Middle frontal gyrus (tissue), 1 donor: ENCODE measurements at regions not wholly inside any gene's neighbourhood (a gene's known extent, or its start where the extent isn't known, plus 50 kb on each side); places are given as distances from the start of the nearest gene placed in this dataset.

Experiments used
- DNase-seq: peaks from one replicate; pipeline ENCODE4 v3.0.0-alpha.2; 2015; ENCODE audit warnings: low spot score; ENCODE audit errors: extremely low spot score

DNA sequence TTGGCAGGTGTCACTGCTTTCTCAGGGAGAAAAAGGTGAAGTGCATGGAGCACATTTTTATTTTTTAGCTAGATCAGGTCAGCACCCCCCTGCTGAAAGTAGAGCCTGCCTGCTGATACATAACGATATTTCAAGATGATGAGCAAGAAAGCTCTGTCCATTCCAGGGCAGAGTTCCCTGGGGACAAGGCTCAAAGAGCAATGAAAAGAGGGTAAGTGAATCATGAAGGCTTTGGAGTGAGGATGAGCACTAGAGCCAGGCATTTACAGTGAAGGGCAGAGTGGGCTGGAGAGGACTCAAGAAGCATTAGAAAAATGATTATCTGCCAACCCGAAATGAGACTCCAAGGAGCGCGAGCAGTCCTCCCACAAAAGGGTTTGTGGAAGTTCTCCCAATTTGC lies 345.7 kb downstream of the TLE4 start:
- DNase-seq, result no peak

DNA sequence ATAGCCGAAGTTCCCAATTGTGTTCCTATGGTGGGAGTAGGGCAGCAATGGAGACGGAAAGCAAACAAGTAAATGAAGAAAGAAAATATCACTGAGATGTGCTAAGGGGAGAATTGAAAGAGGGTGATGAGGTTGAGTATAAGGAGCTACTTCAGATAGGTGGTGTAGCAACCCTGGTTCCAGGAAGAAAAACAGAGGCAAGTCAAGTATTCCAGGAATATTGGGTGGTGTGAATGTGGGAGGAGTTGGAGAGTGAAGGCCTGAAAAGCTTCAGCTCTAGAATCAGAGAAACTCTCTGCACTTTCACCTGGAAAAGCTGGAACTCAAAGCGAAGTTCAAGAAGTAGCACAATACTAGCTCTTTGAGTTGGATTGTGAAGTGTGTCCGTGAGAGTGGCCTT lies 342.1 kb downstream of the TLE4 start:
- no peak for DNase-seq

DNA sequence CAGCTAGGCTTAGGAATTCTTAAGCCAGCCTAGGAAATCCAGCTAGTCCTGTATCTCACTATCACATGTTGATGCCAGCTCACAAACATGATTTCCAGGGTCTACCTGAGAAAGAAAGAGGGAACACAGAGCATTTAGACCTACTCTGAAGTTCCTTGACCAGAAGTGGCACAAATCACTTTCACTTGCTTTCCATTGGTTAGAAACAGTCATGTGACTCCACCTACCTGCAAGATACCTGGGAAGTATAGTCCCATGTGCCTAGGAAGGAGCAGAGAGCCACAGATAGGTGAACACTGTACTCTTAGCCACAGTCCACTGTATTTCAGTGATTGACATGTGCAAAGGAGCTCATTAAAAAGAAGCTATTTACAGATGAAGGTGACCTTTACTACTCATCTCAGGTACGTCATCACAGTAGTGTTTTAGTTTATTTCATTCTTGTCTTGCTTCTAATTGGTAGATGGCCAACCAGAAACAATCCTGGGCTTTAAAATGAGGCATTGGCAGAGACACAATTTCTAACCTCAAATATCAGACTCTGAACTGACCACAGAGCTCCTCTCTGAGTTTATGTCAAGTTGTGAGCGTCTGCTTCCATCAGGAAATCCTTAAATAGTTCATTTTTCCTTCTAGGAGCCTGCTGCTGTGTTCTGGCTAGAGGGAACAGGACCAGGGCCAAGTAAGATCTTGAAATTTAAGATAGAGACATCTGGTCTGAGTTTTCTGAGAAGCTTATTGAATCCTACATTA lies 340.7 kb downstream of the TLE4 start:
- no peak for DNase-seq

DNA sequence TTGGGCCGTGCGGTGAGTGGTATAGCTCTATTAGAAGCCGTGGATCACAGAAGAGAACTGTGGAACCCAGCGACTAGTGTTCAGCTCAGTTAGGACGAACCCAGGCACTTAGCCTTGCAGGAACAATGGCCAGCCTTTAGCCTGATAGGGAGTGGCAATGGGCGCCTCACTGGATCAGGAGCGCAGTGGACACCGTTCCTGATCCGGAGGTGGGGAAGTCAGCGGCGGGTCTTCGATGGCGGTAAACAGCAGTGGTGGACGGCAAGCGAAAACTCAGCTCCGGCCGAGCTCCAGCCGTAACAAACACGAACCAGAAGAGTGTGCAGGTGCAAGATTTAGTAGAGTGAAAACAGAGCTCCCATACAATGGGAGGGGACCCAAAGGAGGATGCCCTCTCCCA lies 340.0 kb downstream of the TLE4 start:
- DNase-seq, result no peak

DNA sequence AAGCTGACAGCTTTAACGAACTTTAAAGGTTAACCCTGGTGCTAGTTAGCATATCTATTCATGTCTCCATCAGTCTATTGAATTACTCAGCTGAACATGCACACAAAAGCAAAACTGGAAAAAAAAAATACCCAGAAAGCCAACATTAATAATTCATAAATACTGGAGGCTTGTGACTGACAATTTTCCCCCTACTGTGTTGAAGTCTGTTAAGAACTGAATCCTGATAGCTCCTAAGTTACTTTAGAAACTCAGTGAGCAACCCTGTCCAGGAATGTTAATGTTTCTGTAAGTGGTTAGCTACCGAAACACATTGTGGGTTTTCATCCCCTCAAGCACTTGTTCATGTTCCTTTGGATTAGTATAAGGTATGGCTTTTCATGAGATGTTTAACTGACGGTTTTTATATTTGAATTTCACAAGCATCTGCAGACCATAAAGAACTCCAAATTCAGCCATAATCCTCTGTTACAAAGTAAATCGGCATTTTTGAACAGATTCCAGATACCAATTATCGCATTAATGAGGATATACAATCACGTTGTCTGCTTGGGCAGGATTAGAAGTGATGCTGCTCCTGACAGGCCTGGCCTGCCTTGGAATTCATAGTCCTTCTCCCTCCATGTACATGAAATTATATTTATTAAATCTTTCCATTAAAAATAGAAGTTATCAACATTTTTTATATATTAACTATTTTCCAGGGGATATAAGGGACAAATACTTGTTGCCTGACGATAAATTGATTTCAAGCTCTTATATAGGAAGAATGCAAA lies 331.2 kb downstream of the TLE4 start:
- DNase-seq, result no peak

DNA sequence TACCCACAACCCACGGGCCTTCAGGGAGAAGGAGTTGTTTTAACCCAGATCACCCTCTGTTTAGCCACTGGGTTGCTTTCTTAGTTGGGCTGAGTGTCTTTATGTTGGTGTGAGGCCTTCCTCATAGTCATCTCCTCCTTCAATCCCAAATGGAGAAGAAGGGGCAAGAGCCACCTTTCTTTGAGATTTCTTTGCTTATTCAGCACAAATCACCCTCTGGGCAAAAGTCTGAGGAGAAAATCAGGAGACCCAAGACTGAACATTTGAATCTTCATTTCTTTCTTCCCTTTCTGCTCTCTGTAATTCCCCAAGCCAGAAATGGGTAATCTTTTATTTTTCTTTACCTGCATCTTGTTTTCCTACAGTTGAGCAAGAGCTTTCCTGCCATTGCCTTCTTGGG lies 329.0 kb downstream of the TLE4 start:
- no peak for DNase-seq

DNA sequence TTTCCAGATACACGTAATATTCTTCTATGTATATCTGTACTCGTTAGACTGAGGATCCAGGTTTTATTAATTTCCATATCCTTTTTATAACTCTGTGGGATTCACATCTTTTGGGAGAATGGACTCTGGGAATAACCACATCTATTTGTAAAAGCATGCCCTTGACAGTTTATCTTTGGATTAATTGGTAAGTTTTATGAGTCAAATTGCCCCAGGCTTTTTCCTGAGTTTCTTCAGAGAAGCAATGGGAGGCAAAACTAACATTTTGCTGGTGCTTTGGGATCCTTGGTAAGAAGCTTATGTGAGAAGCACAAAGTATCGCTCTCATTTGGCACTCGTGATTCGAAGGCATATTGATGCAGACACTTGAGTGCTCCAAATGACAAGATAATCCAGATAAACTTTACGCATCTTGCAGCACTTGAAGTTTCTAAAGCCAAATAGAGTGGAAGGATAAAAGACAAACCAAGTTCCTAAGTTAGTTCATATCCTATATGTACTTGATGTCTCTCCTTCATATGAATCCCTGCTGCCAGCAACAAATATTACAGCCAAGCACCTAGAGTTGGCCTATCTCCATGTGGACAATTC lies 324.7 kb downstream of the TLE4 start:
- no peak for DNase-seq

DNA sequence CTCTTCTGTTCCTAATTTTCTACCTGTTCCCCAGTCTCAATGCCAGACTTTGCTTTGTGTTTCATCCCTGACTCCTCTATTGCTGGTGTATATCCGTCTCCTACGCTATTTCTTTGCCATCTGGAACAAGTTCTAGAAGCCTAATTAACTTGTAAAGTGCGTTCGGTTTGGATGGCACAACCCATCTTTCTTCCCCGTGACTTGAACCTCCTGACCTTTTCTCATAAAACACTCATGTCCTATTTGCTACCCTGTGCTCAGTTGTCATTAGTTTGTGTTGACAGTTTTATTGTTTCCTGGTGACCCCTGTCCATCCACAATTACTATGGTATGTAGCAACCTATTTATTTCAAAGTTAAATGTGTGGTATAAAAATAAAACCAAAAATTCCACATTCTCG lies 323.5 kb downstream of the TLE4 start:
- no peak for DNase-seq

DNA sequence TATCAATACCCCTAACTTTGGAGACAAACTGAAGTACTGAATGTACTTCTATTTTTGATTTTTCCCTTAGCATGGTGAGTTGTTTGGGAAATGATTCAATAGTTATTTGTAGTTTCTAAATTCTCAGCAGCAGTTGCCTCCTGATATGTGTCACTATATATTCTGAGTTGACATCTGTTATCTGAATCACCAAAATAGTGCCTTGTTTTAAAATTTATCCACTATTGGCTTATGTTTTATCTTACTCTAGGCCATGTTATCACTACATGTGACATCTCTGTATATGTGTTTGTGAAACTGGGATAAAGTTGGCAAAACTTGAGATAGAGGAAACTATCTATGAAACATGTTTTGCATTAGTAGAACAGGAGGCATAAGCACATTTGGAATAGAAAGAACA lies 317.6 kb downstream of the TLE4 start:
- DNase-seq, result peak; percentile 13

DNA sequence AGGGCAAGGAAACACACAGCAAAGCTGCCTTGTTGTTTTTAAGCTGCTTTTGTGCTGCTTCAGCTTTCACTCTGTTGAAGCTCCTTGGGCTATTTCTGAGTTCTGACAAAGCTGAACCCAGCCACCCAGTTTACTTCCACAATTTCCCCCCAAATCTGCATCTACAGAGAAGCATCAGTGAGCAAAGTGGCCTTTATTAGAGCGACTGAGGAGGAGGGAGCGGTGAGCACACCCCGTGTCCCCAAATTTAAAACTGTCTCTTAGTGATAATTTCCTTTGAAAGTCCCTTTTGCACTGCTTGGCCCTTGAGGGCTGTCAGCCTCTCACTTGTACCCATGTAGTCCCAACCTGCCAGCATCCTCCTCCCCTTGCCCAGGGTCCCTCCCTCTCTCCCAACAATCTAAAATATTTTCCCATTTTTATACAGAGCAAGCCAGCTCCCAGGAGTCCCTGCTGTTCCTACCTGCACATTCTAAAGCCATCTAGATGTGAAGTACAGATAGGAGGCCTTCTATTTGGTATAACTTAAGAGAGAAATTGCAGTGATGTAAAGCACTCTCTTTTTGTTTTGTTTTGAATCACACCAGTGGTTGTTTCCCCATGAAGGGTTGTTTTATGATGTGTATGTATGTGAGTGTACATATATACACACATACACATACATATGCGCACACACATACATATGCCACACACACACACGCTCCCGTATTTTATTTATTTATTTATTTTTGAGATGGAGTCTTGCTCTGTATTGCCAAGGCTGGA lies 313.5 kb downstream of the TLE4 start:
- no peak for DNase-seq

DNA sequence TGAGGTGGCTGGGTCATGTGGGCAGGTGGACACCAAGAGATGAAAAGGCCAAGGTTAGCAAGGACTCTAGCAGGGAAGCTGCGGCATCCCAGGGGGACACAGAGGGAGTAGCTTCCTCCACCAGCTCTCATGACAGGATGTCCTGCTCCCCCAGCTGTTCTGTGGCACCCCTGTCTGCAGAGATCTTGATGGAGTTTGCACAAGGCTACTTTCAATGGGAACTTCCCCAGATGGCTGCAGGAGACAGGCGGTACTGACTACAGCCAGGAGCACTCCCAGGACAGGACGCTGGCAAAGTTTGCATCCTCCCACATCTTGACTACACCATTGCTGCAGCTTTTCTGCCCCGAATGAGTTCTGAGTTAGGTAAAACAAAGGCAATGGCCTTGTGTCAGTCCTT lies 312.8 kb downstream of the TLE4 start:
- no peak for DNase-seq

DNA sequence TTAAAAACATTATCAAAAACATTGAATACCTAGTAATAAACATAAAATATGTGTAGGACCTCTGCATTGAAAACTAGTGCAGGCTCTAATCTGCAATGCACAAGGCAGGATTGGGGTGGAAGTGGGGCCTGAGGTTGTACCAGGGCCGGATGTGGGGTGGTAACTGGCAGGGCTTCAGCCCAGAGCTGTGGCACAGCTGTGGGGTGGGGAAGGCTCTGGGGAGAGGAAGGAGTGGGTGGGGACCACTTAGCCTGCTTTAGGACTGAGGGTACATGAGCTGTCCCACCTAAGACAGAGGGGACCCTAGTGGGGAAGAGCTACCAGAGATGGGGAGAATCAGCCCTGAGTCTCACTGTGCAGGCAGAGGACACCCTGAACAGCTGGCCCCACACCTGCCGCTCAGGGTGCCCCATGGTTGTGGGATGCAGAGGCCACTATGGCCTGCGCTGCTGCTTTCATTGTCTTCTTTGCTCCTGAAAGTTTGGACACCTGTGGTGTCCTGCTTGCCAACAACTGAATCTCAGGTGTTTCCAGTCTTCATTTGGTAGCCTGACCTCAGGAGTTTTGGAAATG lies 311.4 kb downstream of the TLE4 start:
- no peak for DNase-seq

DNA sequence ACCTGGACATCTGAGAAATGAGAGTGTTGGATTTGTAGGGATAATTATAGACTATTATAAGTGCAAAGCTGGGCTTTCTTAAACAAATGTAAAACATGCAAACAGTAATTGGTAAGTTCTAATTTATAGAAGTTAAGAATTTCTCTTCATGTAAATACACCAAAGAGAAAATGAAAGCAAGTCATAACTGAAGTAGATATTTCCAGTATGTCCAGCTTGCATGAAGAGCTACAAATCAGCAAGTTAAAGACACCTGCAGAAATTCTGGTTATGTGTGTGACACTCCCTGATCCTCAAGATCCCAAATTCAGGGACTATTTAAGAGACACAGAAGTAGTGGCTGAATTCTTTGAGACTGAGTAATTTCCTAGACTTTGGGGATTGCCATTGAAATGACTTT lies 308.9 kb downstream of the TLE4 start:
- no peak for DNase-seq

DNA sequence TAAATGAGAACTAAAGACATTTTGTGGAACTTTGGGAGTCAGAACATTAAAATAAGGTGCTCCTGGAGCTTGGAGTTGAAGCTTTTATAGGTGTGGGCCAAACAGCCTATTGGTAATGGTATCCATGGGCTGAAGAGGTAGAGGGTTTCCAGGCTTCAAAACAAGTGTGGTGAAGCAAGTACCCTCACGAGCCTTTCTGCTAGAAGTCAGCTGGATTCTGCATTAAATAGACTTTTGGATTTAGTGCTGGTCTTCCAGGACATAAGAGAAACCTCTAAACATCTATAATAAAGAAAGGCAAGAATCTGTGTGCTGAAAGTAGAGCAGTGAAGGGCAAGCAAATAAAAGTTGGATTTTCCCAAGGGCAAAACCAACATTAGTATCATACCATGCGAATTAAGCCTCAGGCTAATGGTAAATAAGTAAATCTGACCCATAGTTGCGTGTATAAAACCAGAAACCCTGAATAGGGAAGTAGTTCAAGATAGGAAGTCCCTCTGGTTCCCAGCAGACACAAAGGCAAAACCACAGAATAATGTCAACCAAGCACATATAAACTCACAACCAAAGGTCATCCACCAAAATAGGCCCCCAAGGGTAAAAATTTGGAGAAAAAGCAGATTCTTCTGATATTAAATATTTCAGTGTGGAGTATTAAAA lies 306.3 kb downstream of the TLE4 start:
- DNase-seq, result no peak

DNA sequence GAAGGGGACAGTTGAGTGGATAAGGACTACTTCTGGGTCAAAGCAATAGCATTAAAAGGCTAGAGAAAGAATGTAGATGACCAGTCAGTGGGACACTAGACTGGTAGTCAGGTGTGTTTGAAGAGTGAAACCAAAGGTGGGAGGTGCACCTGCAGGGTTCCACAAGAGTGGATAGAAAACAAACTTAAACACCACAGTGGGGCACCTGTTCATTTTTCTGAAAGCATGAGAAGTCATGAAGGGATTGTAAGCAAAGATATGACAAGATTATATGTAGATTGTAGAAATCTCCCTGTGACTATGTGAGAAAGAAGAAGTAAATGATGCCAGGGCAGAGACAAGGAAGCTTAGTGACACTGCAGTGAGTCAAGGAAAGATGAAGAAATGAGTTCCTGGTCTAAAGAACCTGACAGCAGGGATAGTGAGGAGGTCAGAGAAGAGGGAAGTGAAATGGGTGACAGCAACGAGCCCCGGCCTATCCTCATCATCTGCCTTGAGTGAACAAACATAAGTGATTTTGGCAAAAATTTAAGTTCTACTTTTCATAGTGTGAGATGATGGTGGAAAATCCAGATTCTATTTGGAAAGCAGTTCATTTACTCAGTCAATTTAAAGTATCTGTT lies 296.9 kb downstream of the TLE4 start:
- DNase-seq, result no peak

DNA sequence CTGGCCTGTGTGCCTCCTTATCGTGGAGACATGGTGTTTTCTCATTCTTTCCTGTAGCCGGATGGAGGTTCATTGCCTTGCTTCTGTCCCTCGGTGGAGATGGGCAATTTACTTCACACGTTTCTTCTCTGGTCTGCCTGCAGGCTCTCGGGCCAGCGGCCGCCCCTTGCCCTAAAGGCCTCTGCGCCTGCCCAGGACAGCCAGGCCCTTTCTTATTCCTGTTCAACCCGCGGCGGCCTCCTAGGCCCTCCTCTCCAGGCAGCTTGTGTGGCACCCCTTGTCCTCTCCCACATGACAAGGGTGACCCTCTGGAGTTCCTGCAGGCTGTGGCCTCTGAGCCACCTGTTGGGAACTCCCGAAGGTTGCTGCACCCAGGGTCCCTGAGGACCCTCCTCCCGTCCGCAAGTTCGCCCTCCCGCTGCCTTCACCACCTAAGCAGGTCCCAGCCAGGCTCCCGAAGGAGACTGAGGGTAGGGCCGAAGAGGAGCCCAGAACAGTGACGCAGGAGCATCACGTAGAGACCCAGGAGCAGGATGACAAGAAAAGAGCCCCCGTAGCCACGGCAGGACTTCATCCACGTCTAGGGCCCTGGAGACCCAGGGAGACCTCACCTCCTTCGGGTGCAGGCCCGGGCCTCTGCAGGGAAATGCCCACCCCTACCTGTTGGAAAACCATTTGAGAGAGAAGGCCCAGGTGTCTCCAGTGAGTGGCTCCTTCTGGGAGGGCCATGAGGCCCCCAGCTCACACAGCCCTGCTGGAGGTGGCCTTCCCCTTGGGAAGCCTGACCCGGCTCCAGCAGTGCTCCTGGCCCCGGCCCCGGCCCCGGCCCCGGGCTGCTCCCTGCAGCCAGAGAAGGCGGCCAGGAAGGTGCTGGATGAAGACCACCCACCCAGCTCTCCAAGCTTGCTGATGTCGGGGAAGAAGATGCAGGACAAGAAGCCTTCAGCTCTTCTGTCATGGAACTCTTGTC lies 291.4 kb downstream of the TLE4 start:
- DNase-seq, result no peak

DNA sequence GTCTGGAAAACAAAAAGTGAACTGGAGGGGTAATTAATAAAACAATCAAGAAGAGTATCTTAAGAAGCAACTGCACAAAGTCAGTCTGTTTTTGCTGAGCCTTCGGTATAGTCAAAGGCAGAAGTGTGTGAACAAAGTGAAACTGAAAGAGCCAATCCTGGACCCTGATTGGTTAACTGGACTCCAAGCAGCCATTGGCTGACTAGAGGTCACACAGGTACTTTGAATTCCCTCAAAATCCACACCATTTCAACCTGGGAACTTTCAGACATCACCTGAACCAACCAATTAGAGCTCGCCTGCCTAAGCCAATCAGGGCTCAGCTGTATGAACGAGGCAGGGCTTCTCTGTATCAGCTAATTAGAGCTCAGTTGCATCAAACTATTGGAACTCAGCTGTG lies 286.7 kb downstream of the TLE4 start:
- DNase-seq, result no peak

DNA sequence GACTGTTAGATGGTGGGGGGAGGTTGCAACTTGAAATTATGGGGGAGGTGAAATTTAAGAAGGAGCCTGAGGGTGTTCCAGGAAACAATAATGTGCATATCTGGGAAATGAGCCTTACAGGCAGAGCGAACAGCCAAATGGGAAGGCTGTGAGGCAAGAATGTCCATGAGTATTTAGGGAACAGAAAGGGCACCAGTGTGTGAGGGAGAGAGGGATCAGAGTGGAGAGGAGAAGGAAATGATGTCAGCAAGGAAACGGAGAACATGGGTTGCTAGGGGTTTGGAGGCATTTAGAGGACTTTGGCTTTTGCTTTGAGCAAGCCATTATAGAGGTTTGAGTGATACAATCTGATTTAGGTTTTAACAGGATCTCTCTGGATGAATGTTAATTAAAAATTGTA lies 285.4 kb downstream of the TLE4 start:
- no peak for DNase-seq

DNA sequence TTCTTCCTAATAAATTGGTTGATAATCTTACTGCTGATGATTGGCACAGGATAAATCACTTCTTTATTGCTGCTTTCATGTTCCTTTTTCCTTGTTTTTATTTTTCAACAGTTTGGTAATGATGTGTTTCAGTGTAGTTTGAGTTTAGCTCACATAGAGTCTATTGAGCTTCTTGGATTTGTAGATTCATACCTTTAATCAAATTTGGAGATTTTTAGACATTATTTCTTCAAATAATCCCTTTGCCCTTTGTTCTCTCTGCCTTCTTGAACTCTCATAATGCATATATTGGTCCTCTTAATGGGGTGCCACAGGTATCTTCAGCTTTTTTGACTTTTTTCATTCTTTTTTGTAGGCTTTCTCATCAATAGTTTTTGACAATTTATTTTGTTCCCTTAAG lies 275.3 kb downstream of the TLE4 start:
- DNase-seq, result no peak
